HG02642 (cell line): ENCODE measurements at regions not wholly inside any gene's neighbourhood (a gene's known extent, or its start where the extent isn't known, plus 50 kb on each side); places are given as distances from the start of the nearest gene placed in this dataset.
"Not testable (repeated sequence)": the region's sequence is repeated elsewhere in the genome, so short reads cannot be mapped to it uniquely, and the experiment has no call there.

Experiments
- ATAC-seq: cut with Tn5 transposase; IDR thresholded peaks from one replicate; pipeline ENCODE4 v1.9.1; 2021; ENCODE audit warnings: mild to moderate bottlenecking; ENCODE audit not compliant: unreplicated experiment, poor library complexity

DNA sequence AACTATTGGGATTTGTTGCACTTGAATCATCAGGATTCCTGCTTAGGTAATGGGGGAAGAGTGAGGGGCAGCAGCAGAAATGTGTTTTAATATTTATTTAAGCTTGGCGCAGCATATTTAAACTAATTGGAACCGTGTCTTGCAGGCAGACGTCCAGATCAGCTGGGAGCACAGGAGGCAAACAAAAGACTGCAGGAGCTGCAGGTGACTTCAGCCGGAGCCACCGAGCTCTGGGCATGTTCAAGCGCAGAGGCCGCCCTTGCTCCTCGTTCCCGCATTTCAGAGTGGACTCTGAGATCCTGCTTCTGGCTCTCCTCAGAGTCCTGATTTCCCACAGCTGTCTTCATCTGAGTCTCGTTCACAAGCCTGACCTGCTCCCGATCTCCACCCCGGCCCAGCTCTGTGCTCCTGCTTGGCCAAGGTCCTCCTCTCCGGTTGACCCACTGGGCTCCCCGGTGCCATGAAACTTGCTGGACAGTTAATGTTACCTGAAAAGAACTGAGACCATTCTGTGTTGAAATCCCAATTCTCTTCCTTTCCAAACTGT lies 475.5 kb downstream of the SOX11 start:
- no peak for ATAC-seq

DNA sequence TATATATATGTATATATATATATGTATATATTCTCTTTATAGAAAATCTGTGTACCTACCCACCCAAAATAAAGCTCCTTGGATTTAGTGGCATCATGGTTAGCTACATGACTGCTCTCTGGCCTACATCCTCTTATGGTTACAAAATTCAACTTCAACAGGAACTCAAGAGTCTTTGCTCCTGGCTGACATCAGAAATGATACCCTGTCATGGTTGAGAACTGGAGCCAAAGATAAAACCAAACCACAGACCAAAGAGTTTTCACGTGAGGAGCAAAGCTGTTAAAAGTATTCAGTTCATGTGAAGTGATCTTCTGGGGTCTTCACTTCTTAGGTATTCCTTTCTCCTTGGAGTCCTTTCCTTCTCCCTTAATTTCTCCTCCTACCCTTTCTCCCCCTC lies 476.3 kb downstream of the SOX11 start:
- ATAC-seq, result no peak

DNA sequence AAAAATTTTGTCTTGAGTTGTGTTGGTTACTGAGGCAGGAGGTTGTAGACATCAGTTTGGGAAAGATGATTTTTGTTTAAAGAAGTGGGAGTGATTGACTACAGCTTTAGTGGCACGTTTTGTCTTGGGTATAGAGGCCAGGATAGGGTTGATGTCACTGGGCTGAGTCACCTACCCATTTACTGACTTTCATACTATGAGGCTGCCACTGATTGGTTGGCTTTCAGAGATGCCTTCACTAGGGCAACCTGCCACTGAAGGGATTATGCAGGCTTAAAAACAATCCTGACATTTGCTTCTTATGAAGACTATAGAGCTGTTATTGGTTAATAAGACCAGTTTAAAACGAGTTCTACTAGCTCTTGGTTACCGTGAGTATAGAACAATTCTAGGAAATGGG lies 479.1 kb downstream of the SOX11 start:
- ATAC-seq, result no peak

DNA sequence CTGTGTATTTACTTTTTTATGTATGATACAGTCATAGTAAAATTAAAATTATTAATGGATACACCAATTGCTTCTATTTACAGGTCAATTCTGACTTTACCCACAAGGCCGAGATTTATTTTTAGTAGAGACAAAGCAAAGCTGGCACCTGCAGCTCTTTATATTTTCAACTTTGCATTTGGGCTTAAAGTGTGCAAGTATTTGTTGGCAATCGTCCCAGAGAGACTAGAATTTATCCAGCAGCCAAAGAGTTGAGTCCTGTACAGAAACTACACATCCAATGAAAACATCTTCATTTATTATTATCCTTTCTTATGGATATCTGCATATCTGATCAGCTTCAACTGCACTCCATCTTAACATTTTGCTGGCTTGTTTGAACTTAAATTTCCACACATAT lies 485.6 kb downstream of the SOX11 start:
- ATAC-seq, result no peak

DNA sequence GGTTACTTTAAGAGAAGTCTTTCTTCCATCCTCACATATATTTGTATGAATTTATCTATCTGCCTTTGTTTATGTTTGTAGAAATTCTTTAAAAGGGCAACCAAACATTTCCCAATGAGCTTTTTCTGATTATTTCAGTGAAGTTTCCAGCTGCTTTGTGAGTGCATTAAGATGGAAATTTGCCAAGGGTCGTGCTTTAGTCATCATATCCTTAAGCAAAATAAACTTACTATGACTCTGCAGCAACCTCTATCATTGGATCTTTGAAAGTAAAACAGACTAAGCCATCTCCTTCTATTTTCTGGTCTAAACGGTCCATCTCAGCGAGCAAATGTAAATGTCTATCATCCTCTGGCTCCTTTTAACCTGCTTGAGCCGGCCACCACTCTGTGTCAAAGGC lies 489.3 kb downstream of the SOX11 start:
- no peak for ATAC-seq

DNA sequence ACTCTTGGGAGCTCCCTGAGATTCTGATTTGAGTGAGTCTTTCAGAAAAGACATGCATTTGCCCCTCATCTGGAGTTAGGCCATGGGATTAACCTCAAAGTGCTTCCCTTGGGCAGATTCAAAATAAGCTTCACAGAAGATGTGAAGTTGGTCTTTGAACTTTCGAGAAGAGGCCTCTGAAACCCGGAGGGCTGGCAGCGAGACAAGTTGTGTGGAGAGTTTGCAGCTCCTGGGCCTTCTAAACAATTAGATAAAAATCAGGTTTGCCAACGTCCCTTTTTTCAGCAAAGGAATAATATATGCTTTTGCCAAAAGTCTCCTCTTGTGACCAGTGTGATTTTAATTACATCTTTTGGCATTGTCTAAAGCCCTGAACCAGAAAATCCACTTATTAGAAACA lies 489.7 kb downstream of the SOX11 start:
- ATAC-seq, result no peak

DNA sequence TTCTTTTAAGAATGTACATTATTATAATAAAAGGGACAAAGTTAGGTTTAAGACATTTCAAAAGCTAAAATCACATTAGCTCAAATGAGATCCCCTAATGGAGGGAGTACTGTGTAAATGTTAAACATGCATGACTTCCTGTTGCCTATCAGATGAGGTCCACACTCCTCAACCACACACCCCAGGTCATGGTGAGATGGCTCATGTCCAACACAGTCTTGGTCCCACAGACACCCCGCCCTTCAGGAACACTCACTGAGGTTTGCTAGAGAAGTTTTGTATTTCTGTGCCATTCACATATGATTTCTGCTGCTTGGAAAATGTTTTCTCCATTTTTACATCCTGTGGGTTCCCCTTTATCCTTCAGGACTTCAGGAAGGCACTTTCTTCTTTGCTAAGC lies 491.0 kb downstream of the SOX11 start:
- no peak for ATAC-seq

DNA sequence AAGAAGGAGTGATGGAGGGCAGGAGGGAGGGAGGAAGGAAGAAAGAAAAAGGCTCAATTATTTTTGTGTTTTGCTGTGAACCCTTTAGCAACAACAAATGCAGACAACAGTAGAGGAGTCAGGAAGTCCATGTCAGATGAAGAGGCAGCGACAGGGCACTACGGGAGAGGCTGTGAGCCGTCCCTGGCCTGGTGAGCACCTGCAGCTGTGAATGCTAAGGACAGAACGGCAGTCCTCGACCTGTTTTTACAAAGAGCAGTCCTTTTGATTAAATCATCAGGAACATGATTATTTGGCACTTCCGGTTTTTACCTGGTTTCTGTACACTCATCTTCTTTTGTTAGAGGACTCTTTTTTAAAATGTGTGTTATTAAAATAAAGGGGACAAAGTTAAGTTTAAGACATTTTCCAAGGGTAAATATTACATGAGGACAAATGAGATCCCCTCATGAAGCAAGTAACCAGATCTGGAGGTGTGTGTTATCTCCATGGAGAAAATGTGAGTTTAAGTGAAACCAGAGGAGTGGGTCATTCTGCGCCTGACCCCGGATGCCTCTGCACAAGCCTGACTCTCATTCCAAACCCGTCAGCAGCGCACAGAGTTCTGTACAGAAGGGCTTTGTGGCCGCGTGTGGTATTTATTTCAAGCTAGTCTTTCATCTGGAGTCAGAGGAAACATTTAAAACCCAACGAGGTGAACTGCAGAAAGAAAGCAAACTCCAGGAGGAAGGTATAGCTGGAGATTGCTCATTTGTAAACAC lies 492.5 kb downstream of the SOX11 start:
- ATAC-seq, result no peak

DNA sequence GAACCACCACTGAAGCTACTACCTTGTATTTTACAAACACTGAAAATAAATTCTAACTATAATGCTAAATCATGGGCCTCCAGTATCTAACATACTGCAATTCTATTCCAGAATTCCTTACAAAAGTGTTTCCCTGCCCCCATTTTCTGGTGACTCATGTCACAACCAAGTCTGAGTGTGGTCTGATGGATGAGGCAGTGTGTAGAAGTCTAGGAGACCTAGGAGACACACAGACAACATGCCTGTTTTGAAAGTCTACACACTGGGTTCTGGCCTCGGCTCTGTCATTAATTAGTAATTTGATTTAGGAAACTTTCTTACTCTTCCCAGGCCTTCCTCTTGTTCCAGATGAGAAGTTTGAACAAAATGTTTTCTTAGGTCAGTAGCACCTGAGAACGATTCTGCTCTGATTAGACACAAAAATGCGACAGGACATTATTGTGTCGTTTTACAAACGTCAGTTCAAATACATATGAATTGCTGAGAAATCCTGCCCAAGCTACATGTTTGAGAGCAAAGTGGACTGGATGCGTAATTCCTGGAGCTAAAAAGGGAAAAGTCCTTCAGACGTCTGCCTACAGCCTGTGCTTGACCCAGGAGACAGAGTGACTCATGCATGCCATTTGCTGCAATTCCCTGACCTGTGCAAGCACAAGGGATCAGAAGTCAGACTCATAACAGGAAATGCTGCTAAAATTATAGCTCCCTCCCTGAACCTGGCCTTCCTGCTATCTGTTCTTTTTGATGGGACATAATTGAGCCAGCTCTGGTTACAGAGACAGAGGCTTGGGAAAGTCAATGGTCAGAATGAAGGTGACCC lies 494.4 kb downstream of the SOX11 start:
- no peak for ATAC-seq

DNA sequence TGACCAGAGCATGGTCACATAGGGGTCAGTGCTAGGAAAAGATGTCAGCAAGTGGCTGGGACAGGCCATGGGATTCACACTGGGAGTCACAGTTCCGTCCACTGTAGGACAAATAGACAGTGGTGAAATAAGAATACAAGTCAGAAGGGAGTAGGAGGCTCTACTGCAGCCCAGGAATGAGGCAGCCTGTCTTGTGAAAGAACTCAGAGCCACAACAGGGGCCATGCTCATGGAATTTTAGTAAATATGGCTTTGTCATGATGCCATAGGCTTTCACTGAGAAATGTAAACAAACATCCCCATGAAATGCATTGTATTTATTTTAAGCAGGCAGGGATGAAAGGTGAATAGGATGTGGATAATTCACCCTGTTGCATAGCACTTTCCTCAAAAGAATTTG lies 504.3 kb downstream of the SOX11 start:
- ATAC-seq, result no peak

DNA sequence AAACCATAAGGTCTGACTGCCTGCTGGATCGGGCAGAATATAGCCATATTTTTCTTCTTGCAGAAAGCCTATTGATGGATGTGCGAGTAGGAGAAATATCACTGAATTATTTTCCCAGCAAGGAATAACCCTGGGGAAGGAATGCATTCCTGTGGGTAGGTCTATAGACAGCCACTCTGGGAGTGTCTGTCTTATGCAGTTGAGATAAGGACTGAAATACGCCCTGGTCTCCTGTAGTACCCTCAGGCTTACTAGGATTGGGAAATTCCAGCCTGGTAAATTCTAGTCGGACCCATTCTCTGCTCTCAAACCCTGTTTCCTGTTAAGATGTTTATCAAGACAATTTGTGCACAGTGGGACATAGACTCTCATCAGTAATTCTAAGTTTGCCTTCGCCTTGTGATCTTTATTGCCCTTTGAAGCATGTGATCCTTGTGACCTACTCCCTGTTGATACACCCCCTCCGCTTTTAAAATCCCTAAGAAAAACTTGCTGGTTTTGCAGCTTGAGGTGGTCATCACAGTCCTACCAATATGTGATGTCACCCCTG lies 506.3 kb downstream of the SOX11 start:
- ATAC-seq, result not testable (repeated sequence)

DNA sequence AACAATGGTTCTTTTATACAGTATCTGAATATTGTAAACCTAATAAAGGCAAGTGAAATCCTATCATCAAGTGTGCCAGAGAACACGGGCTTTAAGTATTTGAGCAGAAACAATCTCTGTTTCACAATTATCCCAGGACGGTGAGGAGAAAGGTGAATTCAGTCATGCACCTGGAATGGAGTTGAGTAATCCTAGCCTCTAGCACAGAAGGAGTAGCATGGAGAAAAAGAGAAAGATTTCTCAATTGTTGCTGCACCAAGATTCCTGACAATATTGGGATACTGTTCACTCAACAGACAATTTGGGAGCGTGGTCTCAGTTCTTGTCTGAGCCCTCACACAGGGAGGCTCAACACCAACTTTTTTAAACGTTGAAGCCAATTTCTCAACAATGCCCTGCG lies 510.6 kb downstream of the SOX11 start:
- ATAC-seq, result no peak

DNA sequence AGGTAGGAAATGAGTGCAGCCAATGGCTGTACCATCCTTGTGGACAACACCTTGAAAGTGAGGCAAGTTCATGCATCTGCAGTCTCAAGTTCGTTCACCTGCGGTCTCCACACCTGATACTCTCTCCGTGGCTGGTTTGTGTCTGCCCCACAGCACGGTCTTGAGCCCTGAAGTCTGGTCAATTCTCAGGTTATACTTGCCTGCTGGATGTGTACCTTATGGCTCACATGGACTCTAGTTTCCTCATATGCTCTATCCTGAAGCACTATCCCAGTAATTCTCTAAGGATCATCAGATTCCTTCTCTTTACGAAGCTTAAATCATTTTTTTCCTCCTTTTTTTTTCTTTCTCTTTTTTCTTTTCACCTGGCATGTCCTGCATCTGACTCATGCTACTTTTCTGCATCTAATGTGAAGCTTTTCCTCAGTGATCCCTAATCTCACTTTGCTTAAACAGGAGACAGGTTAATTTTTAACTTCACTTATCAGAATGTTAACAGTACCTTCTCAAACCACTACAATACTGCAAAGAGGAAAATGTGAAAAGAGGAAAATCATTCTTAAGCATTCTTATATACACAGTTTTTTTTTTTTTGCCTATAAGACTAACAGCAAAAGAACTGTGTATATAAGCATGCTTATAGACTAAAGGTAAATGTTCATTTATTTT lies 511.2 kb downstream of the SOX11 start:
- ATAC-seq, result no peak

DNA sequence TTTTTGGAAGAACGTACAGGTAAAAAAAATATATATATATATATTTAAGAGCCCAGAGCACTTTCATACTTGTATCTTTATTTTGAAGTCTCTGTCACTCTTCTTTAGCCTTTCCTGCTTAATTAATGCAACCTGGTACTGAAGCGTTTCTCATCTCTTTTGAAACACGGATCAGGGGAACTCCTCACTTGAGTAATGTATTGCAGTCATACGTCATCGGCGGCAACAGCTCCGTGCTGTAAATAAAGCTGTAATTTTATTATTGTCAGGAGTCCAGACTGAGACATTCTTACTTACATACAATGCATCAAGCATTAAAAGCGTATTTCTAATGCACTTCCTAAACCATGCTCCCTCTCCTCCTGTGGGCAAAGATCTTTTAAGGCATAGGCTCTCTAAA lies 514.7 kb downstream of the SOX11 start:
- ATAC-seq, result no peak

DNA sequence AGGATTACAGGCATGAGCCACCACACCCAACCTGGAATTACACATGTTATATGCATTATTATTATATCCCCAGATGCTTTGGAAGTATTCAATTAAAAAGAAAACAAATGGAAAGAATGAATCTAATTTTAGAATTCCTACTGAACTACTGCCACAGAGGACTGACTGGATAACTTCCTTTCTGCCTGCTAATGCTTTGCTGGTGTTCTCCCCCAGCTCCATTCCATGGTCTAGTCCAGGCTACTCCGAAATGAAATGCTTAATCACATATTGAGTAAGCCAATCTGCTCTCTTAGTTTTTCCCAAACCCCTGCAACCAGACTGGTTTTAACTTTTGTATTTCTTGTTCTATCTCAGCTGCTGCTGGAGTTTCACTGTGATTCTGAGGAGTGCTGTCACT lies 519.1 kb downstream of the SOX11 start:
- no peak for ATAC-seq

DNA sequence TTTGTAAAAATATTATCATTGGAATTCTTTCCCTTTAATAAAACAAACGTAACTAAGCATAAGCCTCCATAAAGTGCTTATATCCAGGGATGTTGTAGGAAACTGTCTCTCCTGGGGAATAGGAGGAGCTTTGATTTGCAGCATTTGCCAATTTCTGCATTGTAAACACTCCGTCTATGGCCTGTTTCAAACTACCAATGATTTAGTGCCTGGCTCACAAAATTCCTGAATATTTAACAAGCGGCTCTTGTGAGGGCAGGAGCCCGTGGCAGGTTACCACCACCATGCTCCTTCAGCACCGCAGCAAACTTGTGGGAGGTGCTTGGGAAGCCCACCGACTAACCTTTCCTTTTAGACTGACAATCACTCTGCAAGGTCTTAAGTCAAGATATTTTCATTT lies 520.3 kb downstream of the SOX11 start:
- no peak for ATAC-seq

DNA sequence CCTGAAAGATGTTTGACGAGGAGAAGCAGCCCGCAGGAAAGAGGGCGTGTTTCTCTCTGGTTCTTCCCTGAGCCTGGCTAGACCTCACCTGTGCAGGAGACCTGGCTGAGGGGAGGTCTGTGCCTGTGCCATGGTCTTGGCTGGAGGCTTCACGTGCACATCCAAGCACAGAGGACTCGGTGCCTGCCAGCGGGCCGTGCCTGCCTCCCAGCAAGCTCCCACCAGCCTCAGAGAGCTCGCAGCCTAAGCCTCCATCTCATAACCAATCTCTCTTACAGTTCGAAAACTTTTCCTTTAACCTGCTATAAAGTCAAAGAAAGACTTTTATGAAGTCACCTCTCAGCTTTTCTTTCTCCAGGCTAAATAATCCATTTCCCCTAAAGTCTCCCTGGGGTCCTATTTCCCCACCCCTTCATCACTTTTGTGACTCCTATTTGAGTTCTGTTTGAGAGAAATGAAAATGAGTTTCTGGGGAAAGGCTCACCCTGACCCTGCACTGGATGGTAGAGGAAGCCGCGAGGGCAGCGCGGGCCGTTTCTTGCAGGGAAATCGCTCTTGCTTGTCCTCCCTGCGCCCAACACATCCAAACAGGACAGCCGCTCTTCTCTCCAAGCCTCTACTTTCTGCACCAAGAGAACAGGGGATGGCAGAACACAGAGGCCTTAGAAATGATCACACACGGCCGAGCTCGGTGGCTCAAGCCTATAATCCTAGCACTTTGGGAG lies 521.0 kb downstream of the SOX11 start:
- no peak for ATAC-seq

DNA sequence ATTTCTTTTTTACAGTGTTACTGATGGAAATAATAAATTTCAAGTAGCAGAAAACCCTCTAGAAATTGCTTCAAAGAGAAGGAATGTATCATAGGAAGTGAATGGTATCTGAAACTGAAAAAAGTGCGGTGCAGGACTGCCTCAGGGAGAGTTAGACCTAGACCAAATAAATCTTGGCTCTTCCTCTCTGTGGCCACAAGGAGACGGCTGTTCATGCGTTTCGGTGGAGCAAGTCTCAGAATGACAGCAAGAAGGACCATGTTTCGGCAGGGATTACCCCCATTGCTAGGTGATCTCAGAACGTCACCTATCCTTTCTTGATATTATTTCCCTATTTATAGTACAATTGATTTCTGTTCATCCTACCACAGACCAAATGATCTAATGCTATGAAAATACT lies 522.3 kb downstream of the SOX11 start:
- no peak for ATAC-seq

DNA sequence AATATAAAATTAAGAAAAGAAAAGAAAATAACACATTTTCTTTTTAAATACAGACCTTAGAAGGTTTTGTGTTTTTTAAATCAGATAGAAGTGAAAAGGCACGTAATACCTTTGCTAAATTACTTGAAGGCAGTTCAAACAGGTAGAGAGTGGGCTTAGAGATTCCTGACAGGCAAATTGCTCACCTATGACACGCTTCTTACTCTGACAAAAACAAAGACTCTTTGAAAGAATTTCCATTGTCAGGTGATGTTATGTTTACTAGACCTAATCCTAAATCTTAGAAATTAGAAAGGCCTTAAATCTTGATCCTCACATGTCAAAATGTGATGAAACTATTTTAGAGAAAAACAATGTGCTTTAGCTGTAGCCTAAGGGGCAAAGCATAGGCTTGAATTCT lies 522.9 kb downstream of the SOX11 start:
- ATAC-seq, result no peak

DNA sequence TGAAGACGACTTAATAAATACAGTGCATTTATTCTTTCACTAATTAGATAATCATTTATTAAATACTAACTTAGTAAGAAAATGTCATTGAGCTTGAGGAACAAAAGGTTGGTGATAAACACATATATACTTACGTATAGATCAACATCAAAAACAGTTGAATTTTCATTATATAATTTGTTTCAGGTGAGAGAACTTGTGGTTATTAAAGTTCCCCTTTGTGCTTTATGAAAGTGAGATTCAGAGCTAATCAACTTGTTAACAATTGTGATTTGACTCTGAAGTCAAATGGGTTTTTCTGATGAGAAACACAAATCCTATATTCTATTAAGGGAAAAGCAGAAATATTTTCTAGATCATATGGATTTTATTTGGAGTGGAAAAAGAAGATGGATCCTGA lies 524.0 kb downstream of the SOX11 start:
- ATAC-seq, result no peak
